GM12891 (cell line): ENCODE measurements at regions not wholly inside any gene's neighbourhood (a gene's known extent, or its start where the extent isn't known, plus 50 kb on each side); places are given as distances from the start of the nearest gene placed in this dataset.
A peak's percentile ranks its signal among the peaks of the same experiment; 100 is the strongest.

Experiments used
- DNase-seq: peaks from one replicate; pipeline ENCODE4 v3.0.0; 2011; ENCODE audit warnings: low spot score; ENCODE audit not compliant: insufficient read length
- FAIRE-seq: peaks from 2 replicates; lab custom pipeline; 2011; peaks lifted over from hg19 to GRCh38; lab: Jason Lieb, UNC
- PAX5 ChIP-seq: IDR thresholded peaks from 2 replicates; pipeline ENCODE4 v1.6.1; 2011; ENCODE audit warnings: low read length, moderate library complexity, mild to moderate bottlenecking; ENCODE audit not compliant: insufficient read depth, severe bottlenecking
- POLR2A ChIP-seq: IDR thresholded peaks from 2 replicates; pipeline ENCODE4 v1.6.1; 2011; ENCODE audit warnings: low read depth, low read length, control low read depth
- POLR2AphosphoS5 ChIP-seq: IDR thresholded peaks from 2 replicates; pipeline ENCODE4 v1.6.1; 2011; ENCODE audit warnings: low read depth, low read length, control low read depth
- POU2F2 ChIP-seq: IDR thresholded peaks from 2 replicates; pipeline ENCODE4 v1.6.1; 2011; ENCODE audit warnings: low read depth, mild to moderate bottlenecking, control low read depth, low read length, moderate library complexity
- SPI1 ChIP-seq: IDR thresholded peaks from 2 replicates; pipeline ENCODE4 v1.6.1; 2011; ENCODE audit warnings: low read depth, low read length, control low read depth
- TAF1 ChIP-seq: IDR thresholded peaks from 2 replicates; pipeline ENCODE4 v1.6.1; 2011; ENCODE audit warnings: low read depth, low read length, control low read depth

DNA sequence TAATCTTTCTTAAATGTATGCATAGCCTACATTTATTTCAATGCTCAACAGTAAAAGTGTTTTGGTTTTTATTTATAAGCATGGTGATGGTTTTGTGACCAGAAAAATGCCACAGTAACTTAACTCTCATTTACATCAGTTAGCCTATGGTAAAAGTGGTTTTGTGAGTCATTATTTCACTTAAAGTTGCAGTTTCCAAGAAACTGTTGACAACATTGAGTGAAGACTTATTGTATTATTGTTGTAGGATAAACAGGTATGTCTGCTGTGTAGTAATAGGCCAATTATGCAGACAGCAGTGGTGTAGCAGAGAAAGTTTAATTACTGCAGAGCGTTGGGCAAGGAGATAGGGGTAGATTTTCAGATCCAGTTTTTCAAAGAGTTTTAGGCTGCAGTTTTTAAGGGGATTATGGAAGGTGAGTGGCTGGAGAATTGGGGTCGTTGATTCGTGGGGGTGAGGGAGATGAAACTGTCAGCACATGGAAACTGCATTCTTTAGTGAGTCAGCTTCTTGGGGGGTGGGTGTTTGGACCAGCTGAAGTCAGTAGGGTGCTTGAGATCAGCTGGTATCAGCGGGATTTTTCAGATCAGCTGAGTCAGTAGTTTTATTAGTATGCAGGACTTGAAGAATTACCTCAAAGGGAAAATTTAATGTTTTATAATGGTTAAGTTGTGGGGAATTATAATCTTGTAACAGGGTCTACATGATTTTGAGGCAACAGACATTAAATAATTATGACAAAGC lies 168.7 kb upstream of the FMN2 start:
- FAIRE-seq (no peak), DNase-seq (no peak)
- TF ChIP-seq POU2F2 (no peak), PAX5 (no peak), TAF1 (no peak), SPI1 (no peak), POLR2AphosphoS5 (no peak), POLR2A (no peak)

DNA sequence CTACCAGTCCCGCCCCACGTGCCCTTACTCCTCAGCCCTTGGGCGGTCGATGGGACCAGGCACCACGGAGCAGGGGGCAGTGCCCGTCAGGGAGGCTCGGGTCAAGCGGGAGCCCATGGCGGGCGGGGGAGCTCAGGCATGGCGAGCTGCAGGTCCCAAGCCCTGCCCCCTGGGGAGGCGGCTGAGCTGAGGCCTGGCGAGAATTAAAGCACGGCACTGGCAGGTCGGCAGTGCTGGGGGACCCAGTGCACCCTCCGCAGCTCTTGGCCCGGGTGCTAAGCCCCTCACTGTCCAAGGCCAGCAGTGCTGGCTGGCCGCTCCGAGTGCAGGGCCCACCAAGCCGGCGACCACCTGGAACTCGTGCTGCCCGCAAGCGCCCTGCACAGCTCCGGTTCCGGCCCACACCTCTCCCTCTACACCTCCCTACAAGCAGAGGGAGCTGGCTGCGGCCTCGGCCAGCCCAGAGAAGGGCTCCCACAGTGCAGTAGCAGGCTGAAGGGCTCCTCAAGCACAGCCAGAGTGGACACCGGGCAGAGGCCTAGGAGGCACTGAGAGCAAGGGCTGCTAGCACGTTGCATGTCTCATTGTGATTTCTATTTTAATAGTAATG lies 166.8 kb upstream of the FMN2 start:
- TF ChIP-seq TAF1: no peak
- no peak for TF ChIP-seq PAX5
- TF ChIP-seq SPI1: no peak
- TF ChIP-seq POLR2A: no peak
- TF ChIP-seq POLR2AphosphoS5: no peak
- TF ChIP-seq POU2F2: no peak
- no peak for DNase-seq
- FAIRE-seq: no peak

- TF ChIP-seq TAF1: no peak
- TF ChIP-seq POLR2AphosphoS5: no peak
- TF ChIP-seq POU2F2: no peak
- TF ChIP-seq POLR2A: no peak
- no peak for TF ChIP-seq PAX5
- no peak for TF ChIP-seq SPI1
- no peak for DNase-seq
- no peak for FAIRE-seq
These were observed 165.5 kb upstream of the FMN2 start for GRCh38 chr1:239926184-239926583.

- DNase-seq (no peak), FAIRE-seq (no peak)
- TF ChIP-seq POLR2AphosphoS5 (no peak), SPI1 (no peak), POU2F2 (no peak)
These were observed 162.4 kb upstream of the FMN2 start for GRCh38 chr1:239929317-239929716.

DNA sequence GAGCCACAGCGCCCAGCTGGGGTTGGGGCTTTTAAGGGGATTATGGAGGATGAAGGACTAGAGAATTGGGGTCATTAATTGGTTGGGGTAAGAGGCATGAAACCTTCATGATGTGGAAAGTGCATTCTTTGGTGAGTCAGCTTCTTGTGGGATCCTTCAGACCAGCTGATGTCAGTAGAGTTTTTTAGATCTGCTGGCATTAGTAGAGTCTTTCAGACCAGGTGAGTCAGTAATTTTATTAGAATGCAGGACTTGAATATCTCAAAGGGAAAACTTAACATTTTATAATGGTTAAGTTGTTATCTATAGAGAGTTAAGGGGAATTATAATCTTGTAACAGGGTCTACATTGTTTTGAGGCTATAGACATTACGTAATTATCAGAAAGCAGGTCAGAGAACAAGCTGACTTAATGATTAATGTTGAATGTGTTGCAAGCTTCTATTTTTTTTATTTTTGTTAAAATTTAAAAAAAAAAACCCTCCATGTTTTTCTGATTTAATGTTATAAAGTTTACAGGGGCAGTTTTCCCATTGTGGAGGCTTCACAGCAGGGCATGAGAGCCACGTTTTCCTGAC lies 160.9 kb upstream of the FMN2 start:
- TF ChIP-seq PAX5: no peak
- TF ChIP-seq POU2F2: no peak
- no peak for TF ChIP-seq POLR2A
- TF ChIP-seq TAF1: no peak
- no peak for TF ChIP-seq POLR2AphosphoS5
- no peak for TF ChIP-seq SPI1
- FAIRE-seq: no peak

DNA sequence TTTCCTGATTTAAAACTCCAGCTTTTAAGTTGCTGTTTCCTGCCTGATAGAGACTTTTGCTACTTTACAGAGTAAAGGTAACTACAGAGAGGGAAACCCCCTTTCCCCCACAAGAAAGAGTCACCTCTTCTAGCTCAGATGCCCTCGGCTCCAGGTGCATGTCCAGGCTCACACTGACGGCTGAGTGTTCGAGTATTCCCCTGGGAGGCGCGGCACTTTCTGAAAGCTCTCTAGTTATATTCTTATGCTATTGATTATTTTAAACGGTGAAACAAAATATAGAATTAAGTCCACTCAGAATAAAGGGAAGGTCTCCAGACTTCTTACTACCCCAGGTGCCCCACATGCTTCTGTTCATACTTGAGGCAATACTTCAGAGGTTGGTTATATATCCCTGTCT lies 160.3 kb upstream of the FMN2 start:
- FAIRE-seq: no peak

More for the DNA sequence above, 160.9 kb upstream of the FMN2 start:
- no peak for DNase-seq

GRCh38 chr1:239939602-239940001 lies 152.1 kb upstream of the FMN2 start:
- no peak for DNase-seq
- TF ChIP-seq POLR2AphosphoS5 (no peak), PAX5 (no peak), TAF1 (no peak), POU2F2 (no peak), POLR2A (no peak), SPI1 (no peak)
- FAIRE-seq: no peak

More for the DNA sequence above, 160.3 kb upstream of the FMN2 start:
- TF ChIP-seq TAF1 (no peak), SPI1 (no peak), POU2F2 (no peak), PAX5 (no peak), POLR2AphosphoS5 (no peak), POLR2A (no peak)
- no peak for DNase-seq

DNA sequence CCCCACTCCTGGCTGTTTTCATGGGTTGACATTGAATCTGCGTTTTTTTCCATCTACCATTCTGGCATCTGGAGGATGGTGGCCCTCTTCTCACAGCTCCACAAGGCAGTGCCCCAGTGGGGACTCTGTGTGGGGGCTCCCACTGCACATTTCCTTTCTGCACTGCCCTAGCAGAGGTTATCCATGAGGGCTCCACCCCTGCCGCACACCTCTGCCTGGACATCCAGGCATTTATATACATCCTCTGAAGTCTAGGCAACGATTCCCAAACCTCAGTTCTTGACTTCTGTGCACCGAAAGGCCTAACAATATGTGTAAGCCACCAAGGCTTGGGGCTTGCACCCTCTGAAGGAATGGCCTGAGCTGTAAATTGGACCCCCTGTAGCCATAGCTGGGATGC lies 147.9 kb upstream of the FMN2 start:
- no peak for FAIRE-seq
- TF ChIP-seq POLR2A (no peak), TAF1 (no peak), PAX5 (no peak), POLR2AphosphoS5 (no peak), POU2F2 (no peak), SPI1 (no peak)
- DNase-seq: no peak

GRCh38 chr1:239944666-239945065 lies 147.0 kb upstream of the FMN2 start:
- FAIRE-seq (no peak), DNase-seq (no peak)
- TF ChIP-seq TAF1: no peak
- peak; percentile 66; the same call in 1 of the 2 replicates for TF ChIP-seq SPI1

GRCh38 chr1:239947801-239948200 lies 143.9 kb upstream of the FMN2 start:
- FAIRE-seq: no peak
- no peak for TF ChIP-seq SPI1
- no peak for TF ChIP-seq TAF1
- no peak for TF ChIP-seq PAX5
- TF ChIP-seq POU2F2: no peak
- no peak for TF ChIP-seq POLR2AphosphoS5
- no peak for TF ChIP-seq POLR2A

More at GRCh38 chr1:239947801-239948200, 143.9 kb upstream of the FMN2 start:
- DNase-seq: no peak
